IMR-90 (cell line): ENCODE measurements at regions not wholly inside any gene's neighbourhood (a gene's known extent, or its start where the extent isn't known, plus 50 kb on each side); places are given as distances from the start of the nearest gene placed in this dataset.

Source experiments
- ATAC-seq: fragments of 200-7000 bp; cut with Tn5 transposase; 2 replicates; pipeline ENCODE4 v1.9.1; 2020; ENCODE audit warnings: low read depth, mild to moderate bottlenecking, moderate library complexity
- BruUV-seq: library from RNA; stranded (reverse); fragments of 400-500 nt; replicated peaks from 2 replicates; lab custom pipeline; 2021; lab: Mats Ljungman, UMichigan
- CTCF ChIA-PET: fragments of 300-600 bp; formaldehyde crosslinking; extraction: SDS; loops from one replicate; lab custom pipeline; 2021; ENCODE audit warnings: antibody characterized with exemption; lab: Yijun Ruan, JAX
- POLR2A ChIA-PET: fragments of 300-600 bp; sonication (Branson Sonifier 250); formaldehyde crosslinking; loops from one replicate; lab custom pipeline; 2022; ENCODE audit warnings: antibody characterized with exemption; ENCODE audit not compliant: unreplicated experiment; lab: Charles Lee
- DNase-seq: peaks from one replicate; pipeline ENCODE4 v3.0.0; 2013
- H2AFZ ChIP-seq: replicated peaks from 2 replicates; pipeline ENCODE3; 2013; ENCODE audit warnings: low read length, mild to moderate bottlenecking; ENCODE audit not compliant: poor library complexity
- H2AK5ac ChIP-seq: 2 replicates; pipeline ENCODE4 v1.6.1; 2013; ENCODE audit warnings: low read depth, low read length, inconsistent platforms
- H2AK9ac ChIP-seq: replicated peaks from 2 replicates; pipeline ENCODE3; 2013; ENCODE audit warnings: mild to moderate bottlenecking, low read depth, low read length, moderate library complexity; ENCODE audit not compliant: poor library complexity
- H2BK120ac ChIP-seq: 2 replicates; pipeline ENCODE4 v1.6.1; 2013; ENCODE audit warnings: low read depth, low read length, inconsistent platforms
- H2BK15ac ChIP-seq: 3 replicates; pipeline ENCODE4 v1.6.1; 2013; ENCODE audit warnings: low read depth, low read length, inconsistent platforms
- H2BK20ac ChIP-seq: 2 replicates; pipeline ENCODE4 v1.6.1; 2013; ENCODE audit warnings: low read depth, mild to moderate bottlenecking, inconsistent platforms, low read length, moderate library complexity
- H2BK5ac ChIP-seq: 2 replicates; pipeline ENCODE4 v1.6.1; 2013; ENCODE audit warnings: mild to moderate bottlenecking, low read depth, low read length, inconsistent platforms; ENCODE audit not compliant: poor library complexity, severe bottlenecking
- H3K14ac ChIP-seq: replicated peaks from 2 replicates; pipeline ENCODE4 v1.6.1; 2013; ENCODE audit warnings: low read depth, low read length, inconsistent platforms
- H3K18ac ChIP-seq: 2 replicates; pipeline ENCODE4 v1.6.1; 2013; ENCODE audit warnings: low read depth, low read length, control low read depth
- H3K23ac ChIP-seq: 2 replicates; pipeline ENCODE4 v1.6.1; 2013; ENCODE audit warnings: low read depth, low read length, inconsistent platforms
- H3K27ac ChIP-seq: 2 replicates; pipeline ENCODE4 v1.5.1; 2013; ENCODE audit warnings: mild to moderate bottlenecking, control low read depth, low read length; ENCODE audit not compliant: insufficient read depth
- H3K27me3 ChIP-seq: 2 replicates; pipeline ENCODE4 v1.6.1; 2013; ENCODE audit warnings: low read length; ENCODE audit not compliant: control insufficient read depth, insufficient read depth
- H3K36me3 ChIP-seq: 2 replicates; pipeline ENCODE4 v1.6.1; 2013; ENCODE audit warnings: low read length, mixed read lengths; ENCODE audit not compliant: control insufficient read depth, insufficient read depth
- H3K4ac ChIP-seq: 2 replicates; pipeline ENCODE4 v1.6.1; 2013; ENCODE audit warnings: low read depth, low read length, inconsistent platforms
- H3K4me1 ChIP-seq: 2 replicates; pipeline ENCODE4 v1.6.1; 2013; ENCODE audit warnings: low read length, mixed read lengths; ENCODE audit not compliant: control insufficient read depth, insufficient read depth
- H3K4me2 ChIP-seq: 2 replicates; pipeline ENCODE4 v1.6.1; 2013; ENCODE audit warnings: low read depth, mild to moderate bottlenecking, control low read depth, low read length, moderate library complexity
- H3K4me3 ChIP-seq: 2 replicates; pipeline ENCODE4 v1.5.1; 2013; ENCODE audit warnings: low read depth, mild to moderate bottlenecking, control low read depth, low read length, moderate library complexity; ENCODE audit not compliant: insufficient read depth
- H3K56ac ChIP-seq: 2 replicates; pipeline ENCODE4 v1.6.1; 2013; ENCODE audit warnings: low read length, inconsistent platforms; ENCODE audit not compliant: insufficient read depth; ENCODE audit errors: extremely low read depth
- H3K79me1 ChIP-seq, 2 experiments: 2 replicates each; pipeline ENCODE4 v1.6.1; 2013; ENCODE audit warnings: low read length in 2 of 2, inconsistent platforms in 1 of 2, low read depth in 1 of 2
- H3K9ac ChIP-seq: 2 replicates; pipeline ENCODE4 v1.6.1; 2013; ENCODE audit warnings: low read depth, low read length, control low read depth
- H3K9me1 ChIP-seq: 2 replicates; pipeline ENCODE4 v1.6.1; 2013; ENCODE audit warnings: low read length, inconsistent platforms; ENCODE audit not compliant: insufficient read depth
- H3K9me3 ChIP-seq: 2 replicates; pipeline ENCODE4 v1.6.1; 2013; ENCODE audit warnings: low read length; ENCODE audit not compliant: control insufficient read depth, insufficient read depth
- H4K20me1 ChIP-seq: 2 replicates; pipeline ENCODE4 v1.6.1; 2013; ENCODE audit warnings: low read length, inconsistent platforms; ENCODE audit not compliant: insufficient read depth
- H4K5ac ChIP-seq: 2 replicates; pipeline ENCODE4 v1.6.1; 2013; ENCODE audit warnings: mild to moderate bottlenecking, low read depth, low read length, control low read depth
- H4K8ac ChIP-seq, 2 experiments: 2 replicates each; pipeline ENCODE4 v1.6.1; 2013; ENCODE audit warnings: low read depth in 2 of 2, low read length in 2 of 2, control low read depth in 1 of 2, inconsistent platforms in 1 of 2
- H4K91ac ChIP-seq: 2 replicates; pipeline ENCODE4 v1.6.1; 2013; ENCODE audit warnings: low read depth, low read length, inconsistent platforms; ENCODE audit not compliant: insufficient read depth
- BHLHE40 ChIP-seq: fragments of 150-350 bp; IDR thresholded peaks from 2 replicates; pipeline ENCODE4 v1.6.1; 2016; ENCODE audit warnings: mild to moderate bottlenecking, low read depth, low read length
- CEBPB ChIP-seq: IDR thresholded peaks from 2 replicates; pipeline ENCODE4 v1.6.1; 2012; ENCODE audit warnings: low read depth, low read length, improper control_type of control experiment
- CHD1 ChIP-seq: IDR thresholded peaks from 2 replicates; pipeline ENCODE4 v1.6.1; 2012; ENCODE audit warnings: low read depth, low read length, improper control_type of control experiment
- CTCF ChIP-seq: conservative IDR thresholded peaks from 2 replicates; pipeline ENCODE4 v1.5.1; 2012; ENCODE audit warnings: mild to moderate bottlenecking, low read depth, low read length, improper control_type of control experiment
- ELK1 ChIP-seq: fragments of 150-350 bp; IDR thresholded peaks from 2 replicates; pipeline ENCODE4 v1.6.1; 2016; ENCODE audit warnings: low read depth, mild to moderate bottlenecking, low read length, moderate library complexity, borderline replicate concordance
- FOS ChIP-seq: fragments of 150-350 bp; IDR thresholded peaks from 2 replicates; pipeline ENCODE4 v1.6.1; 2016; ENCODE audit warnings: low read depth, low read length
- MAFK ChIP-seq: IDR thresholded peaks from 2 replicates; pipeline ENCODE4 v1.6.1; 2012; ENCODE audit warnings: low read depth, low read length, improper control_type of control experiment
- MAZ ChIP-seq: IDR thresholded peaks from 2 replicates; pipeline ENCODE4 v1.6.1; 2012; ENCODE audit warnings: low read depth, mild to moderate bottlenecking, low read length, improper control_type of control experiment, moderate library complexity, borderline replicate concordance
- MXI1 ChIP-seq: IDR thresholded peaks from 2 replicates; pipeline ENCODE4 v1.6.1; 2012; ENCODE audit warnings: low read depth, mild to moderate bottlenecking, low read length, moderate library complexity, borderline replicate concordance
- NFE2L2 ChIP-seq: fragments of 150-350 bp; IDR thresholded peaks from 2 replicates; pipeline ENCODE4 v1.6.1; 2016; ENCODE audit warnings: low read depth, mild to moderate bottlenecking, low read length
- POLR2A ChIP-seq: IDR thresholded peaks from 2 replicates; pipeline ENCODE4 v1.6.1; 2012; ENCODE audit warnings: mild to moderate bottlenecking, low read depth, low read length
- RAD21 ChIP-seq: IDR thresholded peaks from 2 replicates; pipeline ENCODE4 v1.6.1; 2012; ENCODE audit warnings: low read length, improper control_type of control experiment
- RCOR1 ChIP-seq: IDR thresholded peaks from 2 replicates; pipeline ENCODE4 v1.6.1; 2012; ENCODE audit warnings: mild to moderate bottlenecking, low read length, improper control_type of control experiment; ENCODE audit not compliant: insufficient replicate concordance
- RFX5 ChIP-seq: IDR thresholded peaks from 2 replicates; pipeline ENCODE4 v1.8.0; 2012; ENCODE audit warnings: low read depth, mild to moderate bottlenecking, low read length, moderate library complexity
- SMC3 ChIP-seq: fragments of 150-350 bp; IDR thresholded peaks from 2 replicates; pipeline ENCODE4 v1.6.1; 2016; ENCODE audit warnings: low read depth, mild to moderate bottlenecking, antibody characterized with exemption, low read length, moderate library complexity
- USF2 ChIP-seq: fragments of 150-350 bp; IDR thresholded peaks from 2 replicates; pipeline ENCODE4 v1.6.1; 2017; ENCODE audit warnings: mild to moderate bottlenecking, antibody characterized with exemption, low read length, low read depth
- whole genome bisulfite sequencing, 2 experiments: methylation state at CpG; one replicate each; pipeline versions ENCODE4 v1.1.5 to v1.1.7; 2013; ENCODE audit warnings: missing lambda C conversion rate in 2 of 2; ENCODE audit not compliant: insufficient read length in 1 of 2; ENCODE audit errors: extremely low coverage in 2 of 2; 5-methylcytosine and 5-hydroxymethylcytosine counted together
- dilution Hi-C: fragments of 300-500 bp; cut with HindIII; formaldehyde crosslinking; loops from one replicate; pipeline ENCODE4 v1.14.3; 2018; ENCODE audit warnings: low sequenced_read_pairs; ENCODE audit not compliant: unreplicated experiment
- in situ Hi-C: fragments of 300-500 bp; cut with MboI; formaldehyde crosslinking; loops from 3 replicates; pipeline ENCODE4 v1.14.3; 2019; ENCODE audit warnings: low sequenced_read_pairs, inconsistent platforms, mixed read lengths
- intact Hi-C: fragments of 100-400 bp; cut with micrococcal nuclease; formaldehyde crosslinking; loops from 2 replicates; pipeline ENCODE4 v1.10.0; 2022

- in situ Hi-C loops = no loop called here
- no peak for ATAC-seq
- dilution Hi-C loops = no loop called here
- no peak overlapping the region for H3K4me3 ChIP-seq
- no peak overlapping the region for H4K5ac ChIP-seq
- no peaks in the 10 kb centered on the region for H3K27me3 ChIP-seq
- no peak overlapping the region for H3K27ac ChIP-seq
- peak; percentile 59 for DNase-seq
- H3K4me1 ChIP-seq = no peaks in the 10 kb centered on the region
- WGBS, 2 experiments = no CpG with 5 or more reads among the region's 3 CpGs
- H3K4ac ChIP-seq = no peak overlapping the region
- no peaks in the 10 kb centered on the region for H3K36me3 ChIP-seq
- no peak overlapping the region for H2AK5ac ChIP-seq
- H2AK9ac ChIP-seq = no peak overlapping the region
- no peak overlapping the region for H3K14ac ChIP-seq
- ChIA-PET CTCF (interaction anchor here (1.3 kb wide), 1 partner anchor 14 kb away, joined by 3 read pairs; no protein-coding TSS in a partner anchor), POLR2A (no interaction called here)
- no peak overlapping the region for H4K8ac ChIP-seq
- no peak overlapping the region for H2BK120ac ChIP-seq
- no peak overlapping the region for H2AFZ ChIP-seq
- H3K9me1 ChIP-seq = no peaks in the 10 kb centered on the region
- H2BK20ac ChIP-seq = no peak overlapping the region
- no peak for TF ChIP-seq MAFK
- TF ChIP-seq MAZ = no peak
- TF ChIP-seq FOS = no peak
- TF ChIP-seq SMC3 = no peak
- TF ChIP-seq NFE2L2 = no peak
- no peak for TF ChIP-seq RFX5
- TF ChIP-seq BHLHE40 = no peak
- no peak for TF ChIP-seq USF2
- TF ChIP-seq CEBPB = no peak
- TF ChIP-seq RAD21 = no peak
- no peak for TF ChIP-seq POLR2A
- no peak for TF ChIP-seq ELK1
- no peak for TF ChIP-seq RCOR1
- no peak for TF ChIP-seq CTCF
- TF ChIP-seq MXI1 = no peak
- no peak for TF ChIP-seq CHD1
- H2BK5ac ChIP-seq = no peak overlapping the region
- intact Hi-C loops = no loop called here
- H3K18ac ChIP-seq = no peak overlapping the region
- H3K56ac ChIP-seq = no peak overlapping the region
- H4K91ac ChIP-seq = no peak overlapping the region
- H4K20me1 ChIP-seq = no peaks in the 10 kb centered on the region
- no peaks in the 10 kb centered on the region for H3K79me1 ChIP-seq
- H2BK15ac ChIP-seq = no peak overlapping the region
- H3K9ac ChIP-seq = no peak overlapping the region
- BruUV-seq = no TSS peak
- H3K4me2 ChIP-seq = no peak overlapping the region
- H3K9me3 ChIP-seq = no peaks in the 10 kb centered on the region
- H3K23ac ChIP-seq = no peak overlapping the region
Observed at GRCh38 chr21:35163411-35163810, 114.3 kb upstream of the RUNX1 start.
